Activated CD8-positive, alpha-beta memory T cell treated with anti-CD3 and anti-CD28 coated beads, Interleukin-2, amount 50 U/mL, for 24 hours (primary cell): ENCODE measurements at regions not wholly inside any gene's neighbourhood (a gene's known extent, or its start where the extent isn't known, plus 50 kb on each side); places are given as distances from the start of the nearest gene placed in this dataset.

Source experiments
- DNase-seq: peaks from one replicate; pipeline ENCODE4 v3.0.0-alpha.2; 2020; ENCODE audit errors: extremely low read depth

DNA sequence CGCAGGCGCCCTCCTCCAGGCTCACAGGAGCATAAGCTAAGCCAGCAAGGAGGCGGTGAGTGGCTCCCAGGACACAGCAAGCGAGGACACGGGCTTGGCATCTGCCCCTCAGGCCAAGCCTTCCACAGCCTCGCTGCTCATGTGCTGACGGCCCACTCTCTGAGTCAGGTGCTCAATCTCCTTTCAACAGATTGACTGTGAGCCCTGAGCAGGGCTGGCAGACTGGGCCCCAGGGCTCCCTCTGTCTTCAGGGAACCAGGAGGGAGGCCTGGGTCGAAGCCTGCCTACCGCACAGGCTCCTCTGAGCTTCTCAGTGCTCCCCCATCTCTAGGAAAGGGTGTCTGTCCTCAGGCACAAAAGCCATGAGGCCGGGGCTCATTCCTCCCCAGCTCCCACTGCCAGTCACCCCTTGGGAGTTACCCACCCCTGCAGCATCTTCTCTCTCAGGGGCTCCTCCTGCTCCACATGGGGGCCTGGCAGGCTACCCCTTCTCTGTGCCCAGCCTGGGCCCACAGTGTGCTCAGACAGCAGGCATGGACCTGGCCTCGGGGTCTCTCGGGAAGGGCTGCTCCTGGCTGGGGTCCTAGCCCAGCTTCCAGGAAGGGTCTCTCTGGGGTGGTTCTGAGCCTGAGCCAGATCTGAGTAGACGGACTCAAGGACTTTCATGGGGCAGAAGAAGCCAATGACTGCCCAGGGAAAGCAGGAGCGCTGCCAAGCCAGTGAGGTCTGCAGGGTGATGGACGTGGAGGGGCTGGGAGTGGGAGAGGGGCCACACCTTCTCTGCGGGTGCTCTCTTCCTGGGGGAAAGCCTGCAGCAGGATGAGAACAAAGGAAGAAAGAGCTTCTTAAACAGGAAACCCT is 138.0 kb upstream of the GPC1 start:
- DNase-seq, result no peak

DNA sequence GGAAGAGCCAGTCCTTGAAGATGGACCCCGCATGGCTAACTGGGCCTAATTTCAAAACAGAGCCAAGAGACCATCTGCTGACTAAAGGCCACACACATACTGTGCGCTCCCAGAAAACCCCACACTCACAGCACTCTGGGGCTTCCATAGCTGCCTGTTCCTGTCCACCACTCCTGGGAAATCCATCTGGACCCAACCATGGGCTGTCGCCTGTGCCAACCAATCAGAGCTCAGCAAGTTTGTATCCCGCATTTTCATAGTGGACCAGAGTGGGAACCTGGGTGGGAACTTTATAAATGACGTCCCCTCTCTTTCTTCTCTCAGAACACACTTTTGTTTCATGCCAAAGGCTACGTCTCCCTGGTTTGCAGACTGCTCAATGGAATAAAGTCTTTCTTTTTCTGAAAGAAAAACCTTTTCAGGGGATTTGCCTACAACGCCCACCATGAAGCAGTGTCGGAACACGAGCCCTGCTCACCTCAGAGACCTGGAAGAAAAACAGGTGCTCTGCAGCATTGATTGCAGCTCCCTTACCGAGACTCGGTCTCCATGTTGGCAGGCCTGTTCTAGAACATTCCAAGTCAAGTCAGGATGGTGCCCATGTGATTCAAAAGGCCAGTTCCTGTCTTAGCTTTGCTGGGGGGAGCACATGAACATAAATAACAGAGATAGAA is 137.2 kb upstream of the GPC1 start:
- no peak for DNase-seq

DNA sequence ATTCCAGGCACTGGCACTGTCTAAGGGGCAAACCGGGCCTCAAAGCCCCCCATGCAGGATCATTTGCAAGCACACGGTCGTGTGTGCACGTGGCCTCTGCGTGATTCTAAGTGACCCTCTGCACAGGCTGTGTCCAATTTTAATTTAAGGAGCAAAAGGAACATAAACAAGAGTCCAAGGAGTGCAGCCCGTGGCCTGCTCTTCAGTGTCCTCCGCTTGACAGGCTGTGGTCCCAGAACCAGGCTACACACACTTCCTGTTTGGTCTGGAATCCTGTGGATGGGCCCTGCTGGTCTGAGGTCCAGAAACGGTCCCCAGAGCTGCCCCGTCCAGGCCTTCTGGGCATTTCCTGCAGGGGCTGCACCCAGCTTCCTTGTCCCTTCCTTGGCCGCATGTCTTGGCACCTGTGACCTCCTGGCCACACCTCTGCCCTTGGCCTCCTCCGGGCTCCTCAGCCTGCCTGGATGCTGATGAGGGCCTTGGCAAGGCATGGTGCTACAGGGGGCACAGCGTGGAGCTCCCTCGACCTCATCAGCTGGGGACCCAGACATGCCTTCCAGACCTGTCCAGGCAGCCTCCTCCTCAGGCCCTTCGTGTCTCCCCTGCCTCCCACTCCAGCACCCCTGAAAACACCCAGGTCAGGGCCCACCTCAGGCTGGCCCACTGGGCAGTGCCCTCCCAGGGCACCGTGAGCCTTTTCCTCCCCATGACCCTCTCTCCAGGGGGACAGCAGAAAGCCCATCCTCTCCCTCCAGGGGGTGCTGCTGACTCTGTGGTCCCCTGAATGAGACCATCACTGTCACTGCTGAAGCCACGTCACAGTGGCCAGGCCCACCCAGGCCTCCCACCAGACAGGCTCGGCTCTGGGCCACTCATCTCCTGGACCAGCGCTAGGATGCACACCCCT is 136.4 kb upstream of the GPC1 start:
- no peak for DNase-seq

DNA sequence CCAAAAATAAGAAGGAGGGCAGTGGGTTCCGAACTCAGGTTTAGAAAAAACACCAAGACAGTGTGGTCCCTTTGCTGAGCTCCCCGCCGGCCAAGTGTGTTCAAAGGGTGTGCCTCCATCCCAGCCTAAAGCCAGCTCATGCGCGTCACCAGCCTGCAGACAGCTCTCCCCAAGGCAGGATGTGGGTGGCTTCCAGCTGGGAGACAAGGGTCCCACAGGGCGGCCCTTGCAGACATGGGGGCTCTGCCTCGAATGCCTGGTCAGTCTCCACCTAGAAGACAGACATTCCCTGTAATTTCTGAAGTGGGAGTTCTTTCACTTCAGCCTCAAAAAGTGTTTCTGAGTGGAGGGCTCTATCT is 135.8 kb upstream of the GPC1 start:
- DNase-seq, result no peak

DNA sequence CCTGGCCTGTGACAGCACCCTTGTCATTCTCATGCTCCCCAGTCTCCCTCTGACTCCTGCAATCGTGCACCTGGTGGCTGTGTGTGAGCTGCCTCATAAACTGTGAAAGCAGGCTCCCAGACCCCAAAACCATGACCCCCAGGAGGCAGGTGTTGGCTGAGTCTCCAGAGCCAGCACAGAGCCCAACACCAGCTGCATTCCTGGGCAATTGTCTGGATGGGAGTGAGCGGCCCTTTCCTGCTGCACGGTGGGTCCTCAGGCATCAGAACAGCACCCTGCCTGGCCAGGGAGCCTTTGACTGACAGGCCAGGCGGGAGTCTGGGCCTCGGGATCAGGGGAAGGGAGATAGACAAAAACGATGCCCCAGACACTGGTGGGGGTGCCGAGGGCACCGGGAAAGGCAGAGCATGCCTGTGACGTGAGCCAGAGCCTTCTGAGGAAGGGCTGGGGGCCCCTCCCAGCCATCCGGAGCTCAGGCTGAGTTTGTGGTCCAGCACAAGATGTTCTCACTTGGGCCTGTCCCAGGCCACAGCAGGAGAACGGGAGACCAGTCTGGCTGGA is 135.1 kb upstream of the GPC1 start:
- no peak for DNase-seq

DNA sequence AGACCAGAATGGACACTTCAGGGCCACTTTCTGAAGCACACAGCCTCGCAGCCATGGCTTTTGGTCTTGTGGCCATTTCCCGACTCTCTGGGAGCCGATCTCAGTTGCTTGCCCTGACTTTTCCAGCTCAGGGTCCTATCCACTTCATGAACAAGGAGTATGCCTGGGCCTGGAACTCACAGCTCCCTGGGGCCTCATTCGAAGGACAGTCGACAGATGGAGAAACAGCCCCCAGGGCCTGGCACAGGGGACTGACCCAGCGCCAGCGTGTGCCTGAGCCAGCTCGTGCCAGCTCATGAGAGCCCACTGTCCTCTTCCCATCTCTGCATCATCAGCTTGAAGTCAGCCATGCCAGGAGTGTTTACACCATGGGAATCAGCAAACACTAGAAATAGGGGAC is 134.6 kb upstream of the GPC1 start:
- DNase-seq, result no peak

DNA sequence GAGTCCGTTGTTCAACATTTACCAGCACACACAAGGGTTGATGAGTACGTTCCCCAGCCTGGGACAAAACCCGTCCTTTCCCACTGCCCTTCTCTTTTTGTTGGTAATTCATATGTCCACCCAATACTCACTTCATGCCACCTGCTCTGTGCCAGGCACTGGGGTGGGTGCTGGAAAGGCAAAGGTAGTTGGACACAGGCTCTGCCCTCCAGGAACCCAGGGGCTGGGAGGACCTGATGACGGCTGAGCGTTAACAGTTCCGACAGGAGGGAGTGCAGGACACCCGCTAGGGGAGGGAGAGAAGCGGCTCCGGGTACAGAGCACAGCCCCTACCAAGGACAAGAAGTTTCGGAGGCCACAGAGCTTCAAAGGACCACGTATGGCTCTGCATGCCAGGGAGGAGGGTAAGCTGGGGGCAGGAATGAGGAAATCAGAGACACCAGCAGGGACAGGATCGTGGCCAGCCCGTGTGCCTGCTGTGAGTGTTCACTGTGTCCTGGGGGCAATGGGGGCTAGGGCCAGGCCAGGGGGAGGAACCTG is 134.1 kb upstream of the GPC1 start:
- DNase-seq, result no peak

DNA sequence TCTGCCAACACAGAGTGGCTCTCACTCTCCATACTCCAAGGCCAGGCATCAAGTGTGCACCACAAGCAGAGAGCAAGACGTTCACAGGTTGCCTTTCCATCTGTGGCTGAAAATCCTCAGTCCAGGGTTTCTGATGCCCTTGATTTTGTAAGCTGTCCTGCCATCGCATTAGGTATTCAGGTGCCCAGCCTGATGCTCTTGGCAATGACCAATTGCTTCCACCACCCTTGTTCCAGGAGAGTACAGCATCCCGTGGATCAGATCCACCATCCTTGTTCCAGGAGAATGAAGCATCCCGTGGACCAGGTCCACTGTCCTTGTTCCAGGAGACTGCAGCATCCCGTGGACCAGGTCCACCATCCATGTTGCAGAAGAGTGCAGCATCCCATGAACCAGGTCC is 133.4 kb upstream of the GPC1 start:
- no peak for DNase-seq

DNA sequence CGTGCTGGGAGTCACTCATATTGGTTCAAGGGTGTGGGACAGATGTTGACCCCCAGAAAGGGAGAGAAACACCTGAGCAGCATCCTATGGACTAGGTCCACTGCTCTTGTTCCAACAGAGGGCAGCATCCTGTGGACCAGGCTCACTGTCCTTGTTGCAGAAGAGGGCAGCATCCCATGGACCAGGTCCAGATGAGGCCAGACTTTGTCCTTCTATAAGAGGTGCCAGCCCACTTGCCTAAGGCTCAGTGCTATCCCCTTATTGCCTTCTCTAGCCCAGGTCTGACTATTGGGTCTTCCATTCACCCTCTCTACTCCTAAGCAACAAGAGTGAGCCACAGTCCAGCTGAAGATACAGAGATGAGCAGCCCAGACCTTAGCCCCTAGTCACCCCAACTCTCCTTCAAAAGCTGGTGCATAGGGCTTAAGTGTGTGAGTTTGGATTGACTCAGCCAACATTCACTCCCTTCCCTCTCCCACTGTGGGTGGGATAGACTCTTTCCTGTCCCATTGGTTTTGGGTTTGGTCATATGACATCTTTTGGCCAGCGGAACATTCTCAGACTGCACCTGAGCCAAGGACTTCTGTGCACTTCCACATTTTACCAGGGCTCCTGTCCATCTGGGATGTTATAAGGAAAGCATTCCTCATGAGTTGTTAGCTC is 132.4 kb upstream of the GPC1 start:
- DNase-seq, result no peak

DNA sequence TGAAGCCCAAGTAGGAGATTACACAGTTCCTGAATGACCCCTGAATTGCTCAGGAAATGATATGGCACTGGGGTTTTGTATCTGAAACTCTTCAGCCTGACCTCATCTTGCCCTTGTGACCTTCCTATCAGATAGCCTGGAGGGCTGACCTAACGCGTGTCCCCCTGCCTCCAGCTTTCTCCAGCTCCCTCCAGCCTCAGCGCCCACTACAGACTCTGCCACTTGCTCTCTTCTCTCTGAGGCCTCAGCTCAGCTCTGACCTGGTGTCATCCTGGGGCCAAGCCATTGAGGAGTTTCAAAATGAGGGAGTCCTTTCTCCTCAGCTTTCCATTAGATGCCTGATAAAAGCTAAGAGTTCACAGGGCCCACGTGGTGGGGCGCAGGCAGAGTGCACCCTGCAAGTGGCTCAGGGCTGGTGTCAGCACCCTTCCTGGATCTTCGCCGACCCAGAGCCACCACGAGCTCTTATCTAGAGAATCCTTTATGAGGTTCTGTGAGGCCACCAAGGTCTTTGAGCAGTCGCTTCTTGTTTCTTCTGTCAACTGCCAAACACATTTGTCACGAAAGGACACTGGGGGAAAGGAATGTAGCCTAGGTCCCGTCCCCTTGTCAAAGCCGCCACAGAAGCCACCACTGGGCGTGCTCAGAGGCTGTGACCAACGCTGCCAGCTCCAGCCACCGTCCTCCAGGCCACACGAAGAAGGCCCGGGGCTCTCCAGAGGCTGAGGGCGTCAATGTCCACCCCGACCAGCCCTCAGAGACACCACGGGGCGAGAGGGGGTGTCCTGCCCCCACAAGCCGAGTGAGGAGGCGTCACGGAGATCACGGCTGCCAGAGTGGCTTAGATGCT is 131.3 kb upstream of the GPC1 start:
- DNase-seq, result no peak

DNA sequence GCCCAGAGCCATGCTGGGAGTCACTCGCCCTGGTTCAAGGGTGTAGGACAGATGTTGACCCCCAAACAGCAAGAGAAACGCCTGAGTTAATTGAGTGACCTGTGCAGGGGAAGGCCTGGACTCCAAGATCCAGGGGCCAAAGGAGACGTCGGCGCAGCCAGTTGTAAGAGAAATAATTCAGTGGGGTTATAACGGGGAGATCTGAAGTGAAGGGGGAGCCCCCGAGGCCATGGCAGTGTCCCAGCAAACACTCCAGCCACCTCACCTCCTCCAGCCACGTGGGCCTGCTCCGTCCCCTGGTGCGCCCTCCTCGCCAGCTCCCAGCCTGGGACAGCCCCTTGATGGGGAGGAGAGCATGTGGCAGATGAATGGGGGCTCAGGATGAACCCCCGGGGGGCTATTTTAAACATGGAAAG is 130.7 kb upstream of the GPC1 start:
- DNase-seq, result no peak

DNA sequence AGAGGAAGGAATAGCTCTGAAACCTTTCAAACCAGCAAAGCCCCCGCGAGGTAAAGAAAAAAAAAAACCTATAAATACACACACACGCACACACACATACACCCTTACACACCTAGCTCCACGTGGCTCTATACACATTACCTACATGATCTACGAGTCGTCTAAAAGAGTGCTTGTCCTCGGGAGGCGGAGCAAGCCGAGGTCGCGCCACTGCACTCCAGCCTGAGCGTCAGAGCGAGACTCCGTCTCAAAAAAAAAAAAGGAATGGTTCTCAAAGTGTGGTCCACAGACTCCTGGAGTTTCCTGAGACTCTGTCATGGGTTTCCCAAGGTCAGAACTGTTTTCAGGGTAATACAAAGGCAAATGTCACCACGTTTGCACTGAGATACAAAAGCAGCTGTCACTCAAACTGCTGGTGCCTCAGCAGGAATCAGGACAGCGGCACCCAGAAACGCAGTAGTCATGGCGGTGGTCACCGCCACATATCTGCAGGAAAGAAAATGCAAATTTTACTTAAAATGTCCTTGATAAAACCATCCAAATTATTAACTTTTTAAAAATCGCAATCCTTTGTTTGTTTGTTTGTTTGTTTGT is 130.0 kb upstream of the GPC1 start:
- DNase-seq, result no peak

DNA sequence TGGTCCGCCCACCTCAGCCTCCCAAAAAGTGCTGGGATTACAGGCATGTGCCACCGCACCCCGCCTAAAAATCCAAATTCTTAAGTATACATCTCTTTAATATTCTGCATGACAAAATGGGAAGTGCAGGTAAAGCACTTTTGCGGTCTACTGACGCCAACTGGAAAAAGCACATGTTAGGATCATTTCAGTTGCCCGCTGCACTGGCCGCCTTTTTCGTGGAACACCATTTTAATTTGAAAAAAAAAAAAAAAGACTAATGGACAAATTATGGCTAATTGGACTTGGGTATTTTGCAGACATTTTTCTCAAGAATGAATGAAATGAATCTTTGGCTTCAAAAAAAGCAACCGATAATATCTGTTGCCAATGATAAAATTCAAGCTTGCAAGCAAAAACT is 129.3 kb upstream of the GPC1 start:
- no peak for DNase-seq

DNA sequence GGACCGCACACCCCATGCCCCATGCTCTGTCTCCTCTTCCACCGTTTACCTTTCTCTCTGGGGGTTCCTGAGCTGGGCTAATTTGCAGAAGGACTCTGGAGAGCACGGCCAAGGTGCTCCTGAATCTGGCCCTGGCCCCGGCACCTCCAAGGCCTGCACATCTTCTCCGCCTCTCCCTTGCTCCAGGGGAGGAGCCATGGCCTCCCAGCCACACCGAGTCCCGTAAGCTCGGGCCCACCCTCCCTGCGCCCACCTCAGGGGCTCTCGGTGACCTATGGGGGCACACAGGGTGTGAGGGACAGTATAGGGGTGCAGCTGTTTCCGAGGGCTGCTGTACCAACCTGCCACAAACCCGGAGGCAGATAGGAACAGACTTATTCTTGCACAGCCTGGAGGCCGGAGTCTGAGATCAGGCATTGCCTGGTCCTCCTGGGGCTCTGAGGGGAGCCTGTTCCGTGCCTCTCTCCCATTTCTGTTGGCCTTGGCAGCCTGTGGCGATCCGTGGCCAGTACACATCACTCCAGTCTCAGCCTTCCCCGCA is 127.3 kb upstream of the GPC1 start:
- DNase-seq, result no peak

DNA sequence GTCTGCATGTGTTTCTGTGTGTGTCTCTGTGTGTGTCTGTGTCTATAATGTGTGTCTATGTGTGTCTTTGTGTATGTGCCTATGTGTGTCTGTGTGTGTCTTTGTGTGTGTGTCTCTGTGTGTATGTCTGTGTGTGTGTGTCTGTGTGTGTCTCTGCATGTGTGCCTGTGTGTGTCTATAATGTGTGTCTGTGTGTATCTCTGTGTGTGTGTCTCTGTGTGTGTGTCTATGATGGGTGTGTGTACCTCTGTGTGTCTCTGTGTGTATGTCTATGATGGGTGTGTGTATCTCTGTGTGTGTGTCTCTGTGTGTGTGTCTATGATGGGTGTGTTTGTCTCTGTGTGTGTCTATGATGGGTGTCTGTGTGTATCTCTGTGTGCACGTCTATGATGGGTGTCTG is 126.2 kb upstream of the GPC1 start:
- DNase-seq, result no peak

DNA sequence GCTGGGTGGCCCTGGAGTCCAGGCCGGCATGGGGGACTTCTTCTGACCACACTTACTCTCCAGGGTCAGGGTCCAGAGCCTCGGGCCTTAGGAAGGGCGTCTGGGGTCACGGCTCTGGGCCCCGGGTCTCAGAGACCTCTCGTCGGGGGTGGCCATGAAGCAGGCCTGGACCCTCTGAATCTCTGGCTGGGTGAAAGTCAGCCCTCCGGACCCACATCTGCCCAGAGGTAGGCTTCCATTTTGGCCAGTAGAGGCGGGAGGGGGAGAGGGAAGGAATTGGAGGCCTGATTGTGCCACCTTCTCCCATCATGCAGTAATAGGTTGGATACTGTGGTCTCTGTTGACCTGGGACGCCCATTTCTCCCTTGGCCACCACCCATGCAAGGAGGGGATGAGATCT is 125.3 kb upstream of the GPC1 start:
- no peak for DNase-seq

DNA sequence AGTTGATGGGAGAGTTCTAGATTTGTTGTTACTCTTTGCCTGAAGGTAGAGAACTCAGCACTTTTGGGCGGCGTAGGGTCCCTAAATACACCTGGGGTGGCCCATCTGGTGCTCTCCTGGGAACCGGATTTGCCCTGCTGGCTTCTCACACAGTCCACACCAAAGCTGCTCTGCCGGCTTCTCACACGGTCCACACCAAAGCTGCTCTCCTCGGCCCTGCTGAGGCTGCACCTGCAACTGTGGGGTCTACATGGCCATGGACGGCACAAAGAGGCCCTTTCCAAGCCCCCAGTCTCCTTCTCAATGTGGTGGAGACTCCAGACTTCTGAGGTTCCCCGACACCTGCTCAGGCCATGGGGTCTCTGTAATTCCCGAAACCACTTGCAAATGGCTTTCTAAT is 124.8 kb upstream of the GPC1 start:
- no peak for DNase-seq

DNA sequence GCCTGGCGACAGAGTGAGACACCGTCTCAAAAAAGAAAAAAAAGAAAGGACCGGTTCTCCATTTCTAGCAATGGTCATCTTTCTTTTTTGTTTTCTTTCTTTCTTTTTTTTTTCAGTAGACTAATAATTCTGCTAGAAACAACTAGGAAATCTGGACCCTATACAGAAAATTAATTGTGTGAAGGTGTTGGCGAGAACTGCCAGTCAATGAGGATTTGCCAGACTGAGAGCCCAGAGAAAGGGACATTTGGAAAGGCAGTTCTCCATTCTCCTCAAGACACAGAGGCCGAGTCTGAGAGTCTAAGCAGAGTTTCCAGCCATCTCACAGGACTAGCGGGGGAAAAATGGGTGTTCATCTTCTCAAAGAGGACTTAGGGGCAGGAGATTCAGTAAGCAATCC is 123.6 kb upstream of the GPC1 start:
- DNase-seq, result no peak

DNA sequence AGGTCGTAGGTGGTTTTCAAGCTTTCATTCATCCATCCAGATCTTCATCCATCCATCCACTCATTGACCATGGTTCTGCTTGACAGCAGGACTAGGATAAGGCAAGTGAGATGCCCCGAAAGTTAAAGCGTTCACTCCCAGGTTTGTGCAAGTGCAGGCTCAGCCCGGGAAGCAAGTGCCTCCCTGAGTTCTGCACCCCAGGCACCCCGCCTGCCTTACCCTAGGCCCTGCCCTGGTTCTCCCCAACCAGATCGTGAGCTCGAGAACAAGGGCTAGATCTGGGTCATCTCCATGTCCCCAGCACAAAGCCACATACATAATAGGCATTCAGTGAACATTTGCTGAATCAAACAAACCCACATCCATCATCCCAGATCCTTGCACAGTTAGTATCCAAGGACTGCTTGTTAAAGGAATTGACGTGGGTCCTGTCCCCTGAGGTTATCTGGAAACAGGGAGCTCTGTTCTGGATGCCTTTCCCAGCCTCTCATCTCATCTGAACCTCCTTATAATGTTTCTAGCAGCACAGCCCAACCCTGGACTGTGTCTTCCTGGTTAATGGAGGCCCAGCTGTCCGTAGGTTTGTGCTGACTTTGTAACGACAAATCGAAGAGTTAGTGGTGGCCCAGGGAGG is 116.1 kb upstream of the GPC1 start:
- no peak for DNase-seq
